ENCODE measurements at regions not wholly inside any gene's neighbourhood (a gene's known extent, or its start where the extent isn't known, plus 50 kb on each side); places are given as distances from the start of the nearest gene placed in this dataset.
A peak's percentile ranks its signal among the peaks of the same experiment; 100 is the strongest.

DNA sequence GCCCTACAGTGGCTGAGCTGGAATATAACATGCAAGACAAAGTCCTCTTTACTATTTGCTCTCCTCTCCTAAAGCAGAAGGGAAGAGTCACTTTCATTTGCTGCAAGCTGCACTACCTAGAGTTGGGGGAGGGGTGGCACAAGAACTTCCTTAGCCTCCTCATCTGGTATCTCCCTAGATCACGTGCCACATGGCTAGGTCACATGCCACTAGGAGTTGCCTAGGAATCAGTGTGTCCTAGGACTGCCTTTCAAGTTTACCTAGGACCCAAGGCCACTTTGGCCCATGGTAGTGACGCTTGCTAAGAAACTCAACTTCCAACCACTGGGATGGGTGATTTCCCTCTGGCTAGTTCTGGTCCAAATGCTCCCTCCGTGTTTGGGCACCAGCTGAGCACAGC is 625.2 kb downstream of the DIAPH3 start:
- no peak for TF ChIP-seq EZH2 (IDR thresholded peaks at IDR 0.05; ENCODE audit: borderline replicate concordance, low read depth, low read length, poor library complexity, severe bottlenecking)
- TF ChIP-seq, protein P1, sequence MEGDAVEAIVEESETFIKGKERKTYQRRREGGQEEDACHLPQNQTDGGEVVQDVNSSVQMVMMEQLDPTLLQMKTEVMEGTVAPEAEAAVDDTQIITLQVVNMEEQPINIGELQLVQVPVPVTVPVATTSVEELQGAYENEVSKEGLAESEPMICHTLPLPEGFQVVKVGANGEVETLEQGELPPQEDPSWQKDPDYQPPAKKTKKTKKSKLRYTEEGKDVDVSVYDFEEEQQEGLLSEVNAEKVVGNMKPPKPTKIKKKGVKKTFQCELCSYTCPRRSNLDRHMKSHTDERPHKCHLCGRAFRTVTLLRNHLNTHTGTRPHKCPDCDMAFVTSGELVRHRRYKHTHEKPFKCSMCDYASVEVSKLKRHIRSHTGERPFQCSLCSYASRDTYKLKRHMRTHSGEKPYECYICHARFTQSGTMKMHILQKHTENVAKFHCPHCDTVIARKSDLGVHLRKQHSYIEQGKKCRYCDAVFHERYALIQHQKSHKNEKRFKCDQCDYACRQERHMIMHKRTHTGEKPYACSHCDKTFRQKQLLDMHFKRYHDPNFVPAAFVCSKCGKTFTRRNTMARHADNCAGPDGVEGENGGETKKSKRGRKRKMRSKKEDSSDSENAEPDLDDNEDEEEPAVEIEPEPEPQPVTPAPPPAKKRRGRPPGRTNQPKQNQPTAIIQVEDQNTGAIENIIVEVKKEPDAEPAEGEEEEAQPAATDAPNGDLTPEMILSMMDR (conservative IDR thresholded peaks at IDR 0.05; ENCODE audit: low read depth, low read length): no peak
- Histone ChIP-seq H3K27me3 (replicated peaks; ENCODE audit: insufficient read depth, low read depth, low read length, poor library complexity) (no peaks in the 10 kb centered on the region), H3K27ac (ENCODE audit: low read depth, low read length, poor library complexity, severe bottlenecking) (no peak overlapping the region), H3K9me3 (ENCODE audit: low read depth, low read length, poor library complexity, severe bottlenecking) (no peaks in the 10 kb centered on the region), H3K36me3 (ENCODE audit: insufficient read depth, low read length, poor library complexity, severe bottlenecking) (no peaks in the 10 kb centered on the region), H3K4me1 (ENCODE audit: insufficient read depth, low read length, poor library complexity, severe bottlenecking) (peaks cover 59% of the 10 kb centered on the region), H3K4me3 (ENCODE audit: low read depth, low read length, poor library complexity, severe bottlenecking) (no peak overlapping the region)
- CTCF ChIA-PET: no interaction called here
- POLR2A ChIA-PET (ENCODE audit: low non-redundant PET): no interaction called here
- BruUV-seq (replicated peaks): no TSS peak
- intact Hi-C loops (cut with micrococcal nuclease; ENCODE audit: unreplicated experiment): no loop called here
- DNase-seq (ENCODE audit: low spot score): no peak

DNA sequence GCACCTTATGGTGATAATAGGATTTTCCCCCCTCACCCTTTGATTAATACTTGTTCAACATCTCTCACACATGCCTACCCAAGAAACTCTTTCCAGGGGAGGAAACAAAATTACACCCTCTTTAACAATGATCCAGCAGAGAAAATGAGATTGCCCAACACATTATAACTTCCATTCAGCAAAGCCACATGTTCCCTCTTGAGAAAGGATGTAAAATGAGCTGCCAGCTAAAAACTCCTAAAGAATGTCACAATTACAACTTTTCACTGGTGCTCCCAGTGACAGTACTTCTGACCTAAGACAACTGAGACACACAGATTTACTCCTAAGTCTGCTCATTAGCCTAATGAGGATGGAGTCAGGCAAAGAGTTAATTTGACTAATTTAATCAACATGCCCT is 621.4 kb downstream of the DIAPH3 start:
- no peaks in the 10 kb centered on the region for H3K9me3 ChIP-seq (ENCODE audit: low read depth, low read length, poor library complexity, severe bottlenecking)
- no TSS peak for BruUV-seq (replicated peaks)
- ChIA-PET CTCF (interaction anchor here (1.2 kb wide), 2 partner anchors 135 to 787 kb away, joined by 3 read pairs; no protein-coding TSS in a partner anchor), POLR2A (ENCODE audit: low non-redundant PET) (interaction anchor here (0.6 kb wide), 2 partner anchors 214 to 435 kb away, joined by 4 to 6 read pairs; no protein-coding TSS in a partner anchor)
- H3K4me3 ChIP-seq (ENCODE audit: low read depth, low read length, poor library complexity, severe bottlenecking): no peak overlapping the region
- H3K27ac ChIP-seq (ENCODE audit: low read depth, low read length, poor library complexity, severe bottlenecking): peak overlapping the region; percentile 92
- H3K27me3 ChIP-seq (replicated peaks; ENCODE audit: insufficient read depth, low read depth, low read length, poor library complexity): no peaks in the 10 kb centered on the region
- no peaks in the 10 kb centered on the region for H3K36me3 ChIP-seq (ENCODE audit: insufficient read depth, low read length, poor library complexity, severe bottlenecking)
- DNase-seq (ENCODE audit: low spot score): peak; percentile 95
- peaks cover 53% of the 10 kb centered on the region for H3K4me1 ChIP-seq (ENCODE audit: insufficient read depth, low read length, poor library complexity, severe bottlenecking)
- intact Hi-C loops (cut with micrococcal nuclease; ENCODE audit: unreplicated experiment): loop anchor here (1.0 to 10.0 kb wide), 11 partner anchors 64 to 1915 kb away; no protein-coding TSS in a partner anchor
- TF ChIP-seq, protein P1 (conservative IDR thresholded peaks at IDR 0.05; ENCODE audit: low read depth, low read length): no peak
- no peak for TF ChIP-seq EZH2 (IDR thresholded peaks at IDR 0.05; ENCODE audit: borderline replicate concordance, low read depth, low read length, poor library complexity, severe bottlenecking)

- H3K27me3 ChIP-seq (replicated peaks; ENCODE audit: insufficient read depth, low read depth, low read length, poor library complexity): no peaks in the 10 kb centered on the region
- ChIA-PET CTCF (interaction anchor here (0.6 to 0.7 kb wide), 2 partner anchors 129 to 1877 kb away, joined by 3 read pairs; no protein-coding TSS in a partner anchor), POLR2A (ENCODE audit: low non-redundant PET) (interaction anchor here (0.6 to 1.0 kb wide), 3 partner anchors 100 to 405 kb away, joined by 4 to 6 read pairs (median 4); no protein-coding TSS in a partner anchor)
- TF ChIP-seq, protein P1 (conservative IDR thresholded peaks at IDR 0.05; ENCODE audit: low read depth, low read length): no peak
- no peak for TF ChIP-seq EZH2 (IDR thresholded peaks at IDR 0.05; ENCODE audit: borderline replicate concordance, low read depth, low read length, poor library complexity, severe bottlenecking)
- H3K36me3 ChIP-seq (ENCODE audit: insufficient read depth, low read length, poor library complexity, severe bottlenecking): no peaks in the 10 kb centered on the region
- intact Hi-C loops (cut with micrococcal nuclease; ENCODE audit: unreplicated experiment): loop anchor here (1.0 to 10.0 kb wide), 13 partner anchors 65 to 1916 kb away; no protein-coding TSS in a partner anchor
- no TSS peak for BruUV-seq (replicated peaks)
- no peak overlapping the region for H3K4me3 ChIP-seq (ENCODE audit: low read depth, low read length, poor library complexity, severe bottlenecking)
- H3K9me3 ChIP-seq (ENCODE audit: low read depth, low read length, poor library complexity, severe bottlenecking): no peaks in the 10 kb centered on the region
- DNase-seq (ENCODE audit: low spot score): peak; percentile 93
- peaks cover 53% of the 10 kb centered on the region for H3K4me1 ChIP-seq (ENCODE audit: insufficient read depth, low read length, poor library complexity, severe bottlenecking)
- peak overlapping the region; percentile 100 for H3K27ac ChIP-seq (ENCODE audit: low read depth, low read length, poor library complexity, severe bottlenecking)
Observed at GRCh38 chr13:59543418-59543817, 620.3 kb downstream of the DIAPH3 start.

Data from A673 (cell line).